NCI-H1417 treated with DMSO at 0.1 percent for 48 hours (cell line): ENCODE measurements at regions not wholly inside any gene's neighbourhood (a gene's known extent, or its start where the extent isn't known, plus 50 kb on each side); places are given as distances from the start of the nearest gene placed in this dataset.
A peak's percentile ranks its signal among the peaks of the same experiment; 100 is the strongest.

Source experiments
- DNase-seq: peaks from one replicate; lab custom pipeline; 2025; lab: John Stamatoyannopoulos, UW

GRCh38 chr1:208903251-208903905, 659.2 kb upstream of the PLXNA2 start:
- DNase-seq: no peak

GRCh38 chr1:208907790-208908189, 663.6 kb upstream of the PLXNA2 start:
- DNase-seq: no peak

- no peak for DNase-seq
Observed at GRCh38 chr1:208909011-208909984, 665.1 kb upstream of the PLXNA2 start.

- DNase-seq: no peak
Observed at GRCh38 chr1:208910161-208910560, 666.0 kb upstream of the PLXNA2 start.

- no peak for DNase-seq
Observed at GRCh38 chr1:208917281-208917680, 666.2 kb upstream of the CAMK1G start.

GRCh38 chr1:208917723-208918122, 665.8 kb upstream of the CAMK1G start:
- no peak for DNase-seq

- DNase-seq: no peak
Observed at GRCh38 chr1:208918160-208918559, 665.4 kb upstream of the CAMK1G start.

- DNase-seq: no peak
Observed at GRCh38 chr1:208919371-208919770, 664.1 kb upstream of the CAMK1G start.

GRCh38 chr1:208921259-208921658, 662.3 kb upstream of the CAMK1G start:
- DNase-seq: no peak

GRCh38 chr1:208923456-208923855, 660.1 kb upstream of the CAMK1G start:
- DNase-seq: no peak

GRCh38 chr1:208923946-208924720, 659.4 kb upstream of the CAMK1G start:
- DNase-seq: no peak

- no peak for DNase-seq
Observed at GRCh38 chr1:208924928-208925327, 658.6 kb upstream of the CAMK1G start.

GRCh38 chr1:208928349-208929010, 655.0 kb upstream of the CAMK1G start:
- no peak for DNase-seq

- no peak for DNase-seq
Observed at GRCh38 chr1:208929575-208929974, 653.9 kb upstream of the CAMK1G start.

- DNase-seq: no peak
Observed at GRCh38 chr1:208931936-208932335, 651.6 kb upstream of the CAMK1G start.

- no peak for DNase-seq
Observed at GRCh38 chr1:208933984-208934525, 649.5 kb upstream of the CAMK1G start.

GRCh38 chr1:208934933-208935332, 648.6 kb upstream of the CAMK1G start:
- no peak for DNase-seq

- no peak for DNase-seq
Observed at GRCh38 chr1:208935517-208936187, 647.9 kb upstream of the CAMK1G start.

- DNase-seq: no peak
Observed at GRCh38 chr1:208939537-208940085, 643.9 kb upstream of the CAMK1G start.

GRCh38 chr1:208942394-208943130, 641.0 kb upstream of the CAMK1G start:
- peak; percentile 44 for DNase-seq
